Nephron progenitor cell (in vitro differentiated cells): ENCODE measurements at regions not wholly inside any gene's neighbourhood (a gene's known extent, or its start where the extent isn't known, plus 50 kb on each side); places are given as distances from the start of the nearest gene placed in this dataset.

Experiments used
- DNase-seq: peaks from one replicate; pipeline ENCODE4 v3.0.0; 2021
- H3K27ac Mint-ChIP-seq: 2 replicates; pipeline ENCODE4 v1.8.0; 2021; ENCODE audit warnings: mild to moderate bottlenecking, moderate library complexity, mixed read lengths
- H3K27me3 Mint-ChIP-seq: 2 replicates; pipeline ENCODE4 v1.8.0; 2021; ENCODE audit warnings: mild to moderate bottlenecking, low read depth, mixed read lengths; ENCODE audit not compliant: poor library complexity
- H3K36me3 Mint-ChIP-seq: 2 replicates; pipeline ENCODE4 v1.8.0; 2021; ENCODE audit warnings: low read depth, mixed read lengths
- H3K4me1 Mint-ChIP-seq: 2 replicates; pipeline ENCODE4 v1.8.0; 2021; ENCODE audit warnings: mixed read lengths
- H3K4me3 Mint-ChIP-seq: 2 replicates; pipeline ENCODE4 v1.8.0; 2021; ENCODE audit warnings: mild to moderate bottlenecking, moderate library complexity, mixed read lengths
- H3K9me3 Mint-ChIP-seq: 2 replicates; pipeline ENCODE4 v1.8.0; 2021; ENCODE audit warnings: mild to moderate bottlenecking, moderate library complexity, mixed read lengths
- TF ChIP-seq, protein P1 (sequence below): fragments of 200-600 bp; sonication (generic); IDR thresholded peaks from 2 replicates; pipeline ENCODE4 v1.5.0; 2021; ENCODE audit warnings: antibody characterized with exemption

DNA sequence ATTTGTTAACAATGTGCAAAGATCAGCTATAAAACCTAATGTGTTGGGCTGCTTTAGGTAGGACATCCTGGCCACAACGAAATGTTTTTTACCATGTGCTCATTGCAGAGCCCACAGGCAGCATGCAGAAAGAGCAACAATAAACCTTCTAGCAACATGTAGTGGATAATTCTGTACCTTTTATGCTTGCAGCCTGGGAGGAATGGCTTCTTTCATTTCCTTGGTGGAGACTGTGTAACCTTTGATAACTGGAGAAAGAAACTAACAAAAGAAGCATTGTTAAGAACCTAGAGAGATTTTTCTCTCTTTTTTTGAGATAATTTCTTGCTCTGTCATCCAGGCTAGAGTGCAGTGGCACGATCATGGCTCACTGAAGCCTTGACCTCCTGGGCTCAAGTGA lies 225.5 kb upstream of the PRICKLE1 start:
- no peaks in the 10 kb centered on the region for H3K9me3 Mint-ChIP-seq
- TF ChIP-seq, protein P1, sequence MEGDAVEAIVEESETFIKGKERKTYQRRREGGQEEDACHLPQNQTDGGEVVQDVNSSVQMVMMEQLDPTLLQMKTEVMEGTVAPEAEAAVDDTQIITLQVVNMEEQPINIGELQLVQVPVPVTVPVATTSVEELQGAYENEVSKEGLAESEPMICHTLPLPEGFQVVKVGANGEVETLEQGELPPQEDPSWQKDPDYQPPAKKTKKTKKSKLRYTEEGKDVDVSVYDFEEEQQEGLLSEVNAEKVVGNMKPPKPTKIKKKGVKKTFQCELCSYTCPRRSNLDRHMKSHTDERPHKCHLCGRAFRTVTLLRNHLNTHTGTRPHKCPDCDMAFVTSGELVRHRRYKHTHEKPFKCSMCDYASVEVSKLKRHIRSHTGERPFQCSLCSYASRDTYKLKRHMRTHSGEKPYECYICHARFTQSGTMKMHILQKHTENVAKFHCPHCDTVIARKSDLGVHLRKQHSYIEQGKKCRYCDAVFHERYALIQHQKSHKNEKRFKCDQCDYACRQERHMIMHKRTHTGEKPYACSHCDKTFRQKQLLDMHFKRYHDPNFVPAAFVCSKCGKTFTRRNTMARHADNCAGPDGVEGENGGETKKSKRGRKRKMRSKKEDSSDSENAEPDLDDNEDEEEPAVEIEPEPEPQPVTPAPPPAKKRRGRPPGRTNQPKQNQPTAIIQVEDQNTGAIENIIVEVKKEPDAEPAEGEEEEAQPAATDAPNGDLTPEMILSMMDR, result no peak
- H3K4me1 Mint-ChIP-seq, result peaks cover 26% of the 10 kb centered on the region
- no peak overlapping the region for H3K4me3 Mint-ChIP-seq
- peaks cover 4% of the 10 kb centered on the region for H3K27me3 Mint-ChIP-seq
- DNase-seq, result no peak
- no peaks in the 10 kb centered on the region for H3K36me3 Mint-ChIP-seq
- no peak overlapping the region for H3K27ac Mint-ChIP-seq

DNA sequence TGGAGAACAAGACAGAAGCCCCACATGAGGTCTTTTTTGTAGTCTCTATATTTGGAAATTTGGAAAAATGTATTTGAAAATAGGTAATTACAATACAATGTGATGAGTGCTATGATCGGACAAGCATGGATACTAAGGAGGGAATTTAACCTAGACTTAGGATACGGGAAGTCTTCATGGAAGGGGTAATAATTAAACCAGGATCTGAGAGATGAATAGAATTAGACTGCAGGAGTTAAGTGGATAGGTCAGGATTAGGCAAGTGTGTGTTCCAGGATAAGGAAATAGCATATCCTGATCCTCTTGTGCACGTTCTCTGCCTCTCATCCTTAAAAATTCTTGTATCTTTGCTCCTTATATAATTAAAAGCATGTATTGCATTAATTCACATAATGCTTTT lies 223.3 kb upstream of the PRICKLE1 start:
- TF ChIP-seq, protein P1, result no peak
- Mint-ChIP-seq H3K27me3 (peaks cover 4% of the 10 kb centered on the region), H3K4me1 (peaks cover 23% of the 10 kb centered on the region), H3K4me3 (no peak overlapping the region), H3K9me3 (no peaks in the 10 kb centered on the region), H3K27ac (no peak overlapping the region), H3K36me3 (no peaks in the 10 kb centered on the region)
- DNase-seq, result no peak

DNA sequence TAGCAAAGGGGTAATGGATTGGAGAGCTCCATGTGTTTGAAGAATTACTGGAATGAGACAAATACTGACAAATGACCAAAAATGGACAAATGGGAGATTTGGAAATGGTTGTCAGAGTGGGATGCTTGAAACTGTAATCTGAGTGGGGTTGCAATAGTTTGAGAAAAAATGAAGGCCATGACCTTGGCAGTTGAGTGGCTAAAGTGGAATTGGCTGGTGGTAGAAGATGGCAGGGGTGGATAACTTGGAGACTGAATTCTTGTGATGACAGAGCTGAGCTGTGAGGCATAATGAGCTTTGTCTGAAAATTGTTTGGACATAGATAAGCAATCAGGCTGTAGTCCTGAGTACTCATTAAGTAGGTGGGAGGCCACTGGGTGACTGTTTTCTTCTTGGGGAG lies 222.5 kb upstream of the PRICKLE1 start:
- H3K9me3 Mint-ChIP-seq, result no peaks in the 10 kb centered on the region
- DNase-seq, result no peak
- no peak overlapping the region for H3K27ac Mint-ChIP-seq
- TF ChIP-seq, protein P1, result no peak
- peaks cover 23% of the 10 kb centered on the region for H3K4me1 Mint-ChIP-seq
- peaks cover 4% of the 10 kb centered on the region for H3K27me3 Mint-ChIP-seq
- no peak overlapping the region for H3K4me3 Mint-ChIP-seq
- no peaks in the 10 kb centered on the region for H3K36me3 Mint-ChIP-seq

GRCh38 chr12:42810006-42810405 lies 220.5 kb upstream of the PRICKLE1 start:
- Mint-ChIP-seq H3K4me3 (no peak overlapping the region), H3K9me3 (no peaks in the 10 kb centered on the region), H3K4me1 (peaks cover 23% of the 10 kb centered on the region), H3K27ac (no peak overlapping the region), H3K36me3 (no peaks in the 10 kb centered on the region), H3K27me3 (peaks cover 4% of the 10 kb centered on the region)
- no peak for DNase-seq
- TF ChIP-seq, protein P1, result no peak

- Mint-ChIP-seq H3K27ac (no peak overlapping the region), H3K27me3 (peaks cover 4% of the 10 kb centered on the region), H3K36me3 (no peaks in the 10 kb centered on the region), H3K9me3 (no peaks in the 10 kb centered on the region), H3K4me3 (no peak overlapping the region), H3K4me1 (peaks cover 23% of the 10 kb centered on the region)
- DNase-seq, result no peak
- TF ChIP-seq, protein P1, result no peak
These were observed 219.7 kb upstream of the PRICKLE1 start for GRCh38 chr12:42809226-42809625.

- Mint-ChIP-seq H3K4me3 (no peak overlapping the region), H3K27ac (no peak overlapping the region), H3K4me1 (peaks cover 21% of the 10 kb centered on the region), H3K27me3 (peaks cover 4% of the 10 kb centered on the region), H3K36me3 (no peaks in the 10 kb centered on the region), H3K9me3 (no peaks in the 10 kb centered on the region)
- TF ChIP-seq, protein P1, result no peak
- DNase-seq, result no peak
These were observed 218.2 kb upstream of the PRICKLE1 start for GRCh38 chr12:42807766-42808165.
